OCI-LY3 (cell line): ENCODE measurements at regions not wholly inside any gene's neighbourhood (a gene's known extent, or its start where the extent isn't known, plus 50 kb on each side); places are given as distances from the start of the nearest gene placed in this dataset.
"Not testable (repeated sequence)": the region's sequence is repeated elsewhere in the genome, so short reads cannot be mapped to it uniquely, and the experiment has no call there.

Experiments used
- H2AFZ ChIP-seq: fragments of 200-600, 300-600 bp; shearing (Covaris generic); 2 replicates; pipeline ENCODE4 v1.6.0; 2014; ENCODE audit warnings: antibody characterized with exemption, low read depth, low read length
- H3K27ac ChIP-seq: fragments of 200-600, 300-600 bp; sonication (generic); 2 replicates; pipeline ENCODE4 v1.5.1; 2014; ENCODE audit warnings: mild to moderate bottlenecking, low read length, moderate library complexity, mixed read lengths
- H3K27me3 ChIP-seq: fragments of 200-600, 300-600 bp; sonication (generic); 2 replicates; pipeline ENCODE4 v1.6.1; 2014; ENCODE audit warnings: low read depth, low read length, mixed read lengths
- H3K36me3 ChIP-seq: fragments of 200-600, 300-600 bp; sonication (generic); replicated peaks from 2 replicates; pipeline ENCODE3; 2014; ENCODE audit warnings: low read depth, low read length, mixed read lengths
- H3K4me1 ChIP-seq: fragments of 300-600, 200-600 bp; sonication (generic); 2 replicates; pipeline ENCODE4 v1.6.1; 2014; ENCODE audit warnings: low read length, mixed read lengths
- H3K4me2 ChIP-seq: fragments of 200-600, 300-600 bp; sonication (generic); 2 replicates; pipeline ENCODE4 v1.6.1; 2014; ENCODE audit warnings: low read length, mixed read lengths
- H3K4me3 ChIP-seq: fragments of 300-600, 200-600 bp; sonication (generic); 2 replicates; pipeline ENCODE4 v1.5.1; 2014; ENCODE audit warnings: antibody characterized with exemption, mild to moderate bottlenecking, low read length, moderate library complexity
- H3K79me2 ChIP-seq: fragments of 300-600, 200-600 bp; shearing (Covaris generic); 2 replicates; pipeline ENCODE4 v1.6.1; 2014; ENCODE audit warnings: mild to moderate bottlenecking, low read length, mixed read lengths
- H3K9ac ChIP-seq: fragments of 300-600, 200-600 bp; shearing (Covaris generic); 2 replicates; pipeline ENCODE4 v1.6.0; 2014; ENCODE audit warnings: mild to moderate bottlenecking, low read length, moderate library complexity
- H3K9me3 ChIP-seq: fragments of 200-600, 300-600 bp; shearing (Covaris generic); 2 replicates; pipeline ENCODE4 v1.6.1; 2014; ENCODE audit warnings: low read length, mixed read lengths; ENCODE audit not compliant: insufficient read depth
- H4K20me1 ChIP-seq: fragments of 200-600, 300-600 bp; sonication (generic); 2 replicates; pipeline ENCODE4 v1.6.1; 2016; ENCODE audit warnings: low read length, mixed read lengths; ENCODE audit not compliant: insufficient read depth
- EZH2phosphoT487 ChIP-seq: fragments of 200-600 bp; shearing (Covaris generic); IDR thresholded peaks from 2 replicates; pipeline ENCODE4 v1.6.1; 2018; ENCODE audit warnings: antibody characterized with exemption, mixed run types, low read depth
- TF ChIP-seq, protein P1 (sequence below): fragments of 200-600, 300-600 bp; sonication (generic); IDR thresholded peaks from 2 replicates; pipeline ENCODE4 v1.5.1; 2014; ENCODE audit warnings: antibody characterized with exemption, low read length, low read depth

DNA sequence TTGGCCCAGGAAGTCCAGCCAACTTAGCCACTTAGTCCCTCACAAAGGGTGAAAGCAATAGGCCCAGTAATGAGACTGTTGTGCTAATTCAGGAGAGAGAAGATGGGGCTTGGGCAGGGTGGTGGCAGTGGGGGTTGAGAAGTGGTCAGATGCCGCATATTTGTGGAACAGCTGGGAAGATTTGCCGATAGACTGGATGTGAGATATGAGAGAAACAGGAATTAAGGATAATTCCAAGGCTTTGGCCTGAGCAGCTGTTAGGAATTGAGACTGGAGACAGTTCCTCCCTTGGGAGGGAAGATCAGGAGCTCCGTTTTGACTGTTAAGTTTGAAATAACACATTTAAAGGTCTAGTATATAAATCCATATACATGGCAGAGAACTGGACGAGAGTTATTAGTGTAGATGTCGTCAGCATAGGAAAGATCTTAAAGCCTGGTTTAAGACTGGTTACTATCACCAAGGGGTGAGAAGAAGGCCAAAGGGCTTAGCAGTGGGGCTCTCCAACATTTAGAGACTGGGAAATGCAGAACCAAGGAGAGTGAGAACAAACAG is 323.7 kb upstream of the FAM78B start:
- Histone ChIP-seq H4K20me1 (no peaks in the 10 kb centered on the region), H3K36me3 (no peaks in the 10 kb centered on the region), H3K4me2 (peak overlapping the region; percentile 89), H3K27ac (peak overlapping the region; percentile 83), H2AFZ (peak overlapping the region; percentile 93), H3K4me3 (peak overlapping the region; percentile 83), H3K9ac (peak overlapping the region; percentile 95; the same call in 1 of the 2 replicates), H3K79me2 (no peaks in the 10 kb centered on the region), H3K9me3 (no peaks in the 10 kb centered on the region), H3K27me3 (no peaks in the 10 kb centered on the region), H3K4me1 (peaks cover 15% of the 10 kb centered on the region)
- TF ChIP-seq, protein P1, sequence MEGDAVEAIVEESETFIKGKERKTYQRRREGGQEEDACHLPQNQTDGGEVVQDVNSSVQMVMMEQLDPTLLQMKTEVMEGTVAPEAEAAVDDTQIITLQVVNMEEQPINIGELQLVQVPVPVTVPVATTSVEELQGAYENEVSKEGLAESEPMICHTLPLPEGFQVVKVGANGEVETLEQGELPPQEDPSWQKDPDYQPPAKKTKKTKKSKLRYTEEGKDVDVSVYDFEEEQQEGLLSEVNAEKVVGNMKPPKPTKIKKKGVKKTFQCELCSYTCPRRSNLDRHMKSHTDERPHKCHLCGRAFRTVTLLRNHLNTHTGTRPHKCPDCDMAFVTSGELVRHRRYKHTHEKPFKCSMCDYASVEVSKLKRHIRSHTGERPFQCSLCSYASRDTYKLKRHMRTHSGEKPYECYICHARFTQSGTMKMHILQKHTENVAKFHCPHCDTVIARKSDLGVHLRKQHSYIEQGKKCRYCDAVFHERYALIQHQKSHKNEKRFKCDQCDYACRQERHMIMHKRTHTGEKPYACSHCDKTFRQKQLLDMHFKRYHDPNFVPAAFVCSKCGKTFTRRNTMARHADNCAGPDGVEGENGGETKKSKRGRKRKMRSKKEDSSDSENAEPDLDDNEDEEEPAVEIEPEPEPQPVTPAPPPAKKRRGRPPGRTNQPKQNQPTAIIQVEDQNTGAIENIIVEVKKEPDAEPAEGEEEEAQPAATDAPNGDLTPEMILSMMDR, result no peak
- no peak for TF ChIP-seq EZH2phosphoT487

DNA sequence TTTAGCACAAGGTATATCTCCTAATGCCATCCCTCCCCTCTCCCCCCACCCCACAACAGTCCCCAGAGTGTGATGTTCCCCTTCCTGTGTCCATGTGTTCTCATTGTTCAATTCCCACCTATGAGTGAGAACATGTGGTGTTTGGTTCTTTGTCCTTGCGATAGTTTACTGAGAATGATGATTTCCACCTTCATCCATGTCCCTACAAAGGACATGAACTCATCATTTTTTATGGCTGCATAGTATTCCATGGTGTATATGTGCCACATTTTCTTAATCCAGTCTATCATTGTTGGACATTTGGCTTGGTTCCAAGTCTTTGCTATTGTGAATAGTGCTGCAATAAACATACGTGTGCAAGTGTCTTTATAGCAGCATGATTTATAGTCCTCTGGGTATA is 327.0 kb upstream of the FAM78B start:
- H4K20me1 ChIP-seq, H3K4me3 ChIP-seq, H2AFZ ChIP-seq: not testable (repeated sequence)

DNA sequence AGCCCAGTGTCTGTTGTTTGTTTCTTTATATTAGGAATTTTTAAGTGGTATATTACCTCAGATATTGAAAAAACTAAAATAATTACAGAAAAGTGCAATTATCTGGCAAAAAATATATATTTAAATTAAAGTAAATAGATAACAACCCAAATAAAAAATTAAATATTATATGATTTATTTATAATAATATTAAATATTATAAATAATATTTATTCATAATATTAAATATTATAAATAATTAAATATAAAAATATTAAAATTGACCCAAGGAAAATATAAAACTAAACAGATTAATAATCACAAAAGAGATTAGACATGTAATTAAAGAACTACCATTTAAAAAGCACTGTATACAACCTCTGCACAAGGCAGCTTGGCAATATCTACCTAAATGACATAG is 331.9 kb upstream of the POGK start:
- no peak overlapping the region for H3K27ac ChIP-seq
- TF ChIP-seq, protein P1, result no peak
- no peak for TF ChIP-seq EZH2phosphoT487
- H3K27me3 ChIP-seq, result no peaks in the 10 kb centered on the region
- no peak overlapping the region for H3K4me2 ChIP-seq
- no peaks in the 10 kb centered on the region for H3K9me3 ChIP-seq
- no peaks in the 10 kb centered on the region for H3K4me1 ChIP-seq
- no peak overlapping the region for H3K9ac ChIP-seq
- no peaks in the 10 kb centered on the region for H3K79me2 ChIP-seq
- H2AFZ ChIP-seq, result no peak overlapping the region
- H4K20me1 ChIP-seq, result no peaks in the 10 kb centered on the region
- H3K4me3 ChIP-seq, result no peak overlapping the region
- H3K36me3 ChIP-seq, result no peaks in the 10 kb centered on the region

More for the DNA sequence above, 327.0 kb upstream of the FAM78B start:
- not testable (repeated sequence) for H3K27ac ChIP-seq, H3K27me3 ChIP-seq, H3K4me2 ChIP-seq, H3K9ac ChIP-seq, H3K36me3 ChIP-seq, H3K79me2 ChIP-seq, H3K9me3 ChIP-seq
- peaks cover 21% of the 10 kb centered on the region for H3K4me1 ChIP-seq

DNA sequence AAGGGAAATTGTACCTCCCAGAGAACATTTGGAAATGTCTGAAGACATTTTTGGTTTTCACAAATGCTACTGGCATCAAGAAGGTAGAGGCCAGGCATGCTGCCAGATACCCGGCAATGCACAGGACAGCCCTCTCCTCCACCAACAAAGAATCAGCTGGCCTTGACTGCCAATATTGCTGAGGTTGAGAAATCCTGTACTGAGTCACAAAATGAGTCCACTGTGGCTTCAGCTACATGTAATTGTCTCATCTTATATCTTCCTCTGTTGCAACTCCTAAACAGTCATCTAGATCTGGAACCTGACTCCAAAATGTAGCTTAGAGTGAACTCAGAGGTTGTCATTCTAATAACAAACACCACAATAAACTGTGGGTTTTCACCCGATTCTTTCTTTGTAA is 327.5 kb upstream of the POGK start:
- TF ChIP-seq, protein P1, result no peak
- TF ChIP-seq EZH2phosphoT487, result no peak
- Histone ChIP-seq H3K36me3 (no peaks in the 10 kb centered on the region), H3K27ac (no peak overlapping the region), H4K20me1 (no peaks in the 10 kb centered on the region), H3K9ac (no peak overlapping the region), H3K79me2 (no peaks in the 10 kb centered on the region), H3K9me3 (no peaks in the 10 kb centered on the region), H3K4me1 (no peaks in the 10 kb centered on the region), H2AFZ (no peak overlapping the region), H3K4me3 (no peak overlapping the region), H3K4me2 (no peak overlapping the region), H3K27me3 (no peaks in the 10 kb centered on the region)
